SK-N-SH (cell line): ENCODE measurements at regions not wholly inside any gene's neighbourhood (a gene's known extent, or its start where the extent isn't known, plus 50 kb on each side); places are given as distances from the start of the nearest gene placed in this dataset.

Experiments
- CTCF ChIA-PET: fragments of 300-600, 350-600 bp; formaldehyde crosslinking; extraction: SDS; loops from one replicate; lab custom pipeline; 2021; lab: Yijun Ruan, JAX
- POLR2A ChIA-PET: fragments of 350-600 bp; sonication (Branson Sonifier 250); formaldehyde crosslinking; extraction: SDS; loops from one replicate; lab custom pipeline; 2020; ENCODE audit warnings: antibody characterized with exemption, inconsistent platforms; lab: Yijun Ruan, JAX
- DNase-seq: peaks from one replicate; pipeline ENCODE4 v3.0.0; 2012
- H2AFZ ChIP-seq: fragments of 200-600 bp; sonication (generic); 2 replicates; pipeline ENCODE4 v1.8.1; 2016; ENCODE audit warnings: antibody characterized with exemption, mild to moderate bottlenecking, low read depth
- H3F3A ChIP-seq: fragments of 200-600 bp; sonication (generic); replicated peaks from 2 replicates; pipeline ENCODE3; 2016; ENCODE audit warnings: antibody characterized with exemption, mild to moderate bottlenecking; ENCODE audit not compliant: insufficient read depth
- H3K27ac ChIP-seq, 2 experiments: fragments of 200-500 bp in 1 of 2; fragments of 200-600 bp in 1 of 2; sonication (Bioruptor generic) in 1 of 2; sonication (generic), shearing (Covaris generic) in 1 of 2; 2 replicates each; pipeline versions ENCODE4 v1.5.1 to v1.6.1; 2014 to 2016; ENCODE audit warnings: low read depth in 2 of 2, inconsistent platforms in 1 of 2, low read length in 1 of 2, mild to moderate bottlenecking in 1 of 2, mixed read lengths in 1 of 2
- H3K27me3 ChIP-seq: fragments of 200-600 bp; sonication (generic), shearing (Covaris generic); 2 replicates; pipeline ENCODE4 v1.6.1; 2016; ENCODE audit warnings: mixed run types; ENCODE audit not compliant: insufficient read depth
- H3K36me3 ChIP-seq, 2 experiments: fragments of 200-500 bp in 1 of 2; fragments of 200-600 bp in 1 of 2; sonication (Bioruptor generic) in 1 of 2; sonication (generic) in 1 of 2; replicated peaks in 1 of 2; 2 replicates each; pipeline versions ENCODE3 to v1.5.1; 2014 to 2016; ENCODE audit warnings: low read length in 1 of 2, mild to moderate bottlenecking in 1 of 2; ENCODE audit not compliant: insufficient read depth in 2 of 2, control insufficient read depth in 1 of 2
- H3K4me1 ChIP-seq, 2 experiments: fragments of 200-500 bp in 1 of 2; fragments of 200-600 bp in 1 of 2; sonication (Bioruptor generic) in 1 of 2; sonication (generic), shearing (Covaris generic) in 1 of 2; 2 replicates each; pipeline versions ENCODE4 v1.5.1 to v1.6.1; 2014 to 2016; ENCODE audit warnings: low read depth in 1 of 2, low read length in 1 of 2, mixed run types in 1 of 2; ENCODE audit not compliant: insufficient read depth in 2 of 2, control insufficient read depth in 1 of 2
- H3K4me2 ChIP-seq: fragments of 200-600 bp; sonication (generic), shearing (Covaris generic); 2 replicates; pipeline ENCODE4 v1.6.1; 2017; ENCODE audit warnings: mixed run types
- H3K4me3 ChIP-seq, 2 experiments: fragments of 200-500 bp in 1 of 2; fragments of 200-600 bp in 1 of 2; sonication (Bioruptor generic) in 1 of 2; sonication (generic), shearing (Covaris generic) in 1 of 2; 2 replicates each; pipeline versions ENCODE4 v1.5.1 to v1.8.1; 2014 to 2016; ENCODE audit warnings: low read depth in 2 of 2, inconsistent platforms in 1 of 2, low read length in 1 of 2, mild to moderate bottlenecking in 1 of 2, mixed read lengths in 1 of 2, moderate library complexity in 1 of 2
- H3K79me2 ChIP-seq: fragments of 200-600 bp; sonication (generic); 2 replicates; pipeline ENCODE4 v1.8.1; 2017; ENCODE audit warnings: mild to moderate bottlenecking; ENCODE audit not compliant: insufficient read depth
- H3K9ac ChIP-seq: fragments of 200-600 bp; sonication (generic); 2 replicates; pipeline ENCODE4 v1.6.1; 2017; ENCODE audit warnings: mixed run types
- H3K9me2 ChIP-seq: fragments of 200-600 bp; sonication (generic); 2 replicates; pipeline ENCODE4 v1.6.1; 2017; ENCODE audit warnings: mixed run types
- H3K9me3 ChIP-seq: fragments of 200-600 bp; sonication (generic); 2 replicates; pipeline ENCODE4 v1.6.1; 2017; ENCODE audit warnings: mixed run types, mild to moderate bottlenecking, moderate library complexity
- H4K20me1 ChIP-seq: fragments of 200-600 bp; sonication (generic); 2 replicates; pipeline ENCODE4 v1.6.1; 2017; ENCODE audit warnings: mild to moderate bottlenecking, mixed run types; ENCODE audit not compliant: insufficient read depth
- ELF1 ChIP-seq: IDR thresholded peaks from 2 replicates; pipeline ENCODE4 v1.4.0; 2012
- FOXJ3 ChIP-seq: sonication (generic); formaldehyde crosslinking; IDR thresholded peaks from 2 replicates; pipeline ENCODE4 v1.5.1; 2020; ENCODE audit warnings: mild to moderate bottlenecking, missing genetic modification reagents
- FOXM1 ChIP-seq: IDR thresholded peaks from 2 replicates; pipeline ENCODE4 v1.4.0; 2012; ENCODE audit warnings: low read depth, mild to moderate bottlenecking
- MAX ChIP-seq: IDR thresholded peaks from 2 replicates; pipeline ENCODE4 v1.4.0; 2012; ENCODE audit warnings: low read depth
- NFIC ChIP-seq: IDR thresholded peaks from 2 replicates; pipeline ENCODE4 v1.4.0; 2012; ENCODE audit warnings: borderline replicate concordance
- REST ChIP-seq: IDR thresholded peaks from 2 replicates; pipeline ENCODE4 v1.6.1; 2012; ENCODE audit warnings: mild to moderate bottlenecking, low read depth, low read length, moderate library complexity
- RFX5 ChIP-seq: IDR thresholded peaks from 2 replicates; pipeline ENCODE4 v1.6.1; 2012; ENCODE audit warnings: mild to moderate bottlenecking, improper control_type of control experiment, low read length
- RXRA ChIP-seq: IDR thresholded peaks from 2 replicates; pipeline ENCODE4 v1.4.0; 2012; ENCODE audit warnings: low read depth, mild to moderate bottlenecking, borderline replicate concordance
- TAF1 ChIP-seq: IDR thresholded peaks from 2 replicates; pipeline ENCODE4 v1.6.1; 2012; ENCODE audit warnings: low read depth, mild to moderate bottlenecking, low read length, moderate library complexity, borderline replicate concordance
- TCF12 ChIP-seq: IDR thresholded peaks from 2 replicates; pipeline ENCODE4 v1.4.0; 2012
- TEAD4 ChIP-seq: IDR thresholded peaks from 2 replicates; pipeline ENCODE4 v1.4.0; 2012; ENCODE audit warnings: mild to moderate bottlenecking, borderline replicate concordance; ENCODE audit not compliant: insufficient read depth
- ZBTB33 ChIP-seq: IDR thresholded peaks from 2 replicates; pipeline ENCODE4 v1.4.0; 2012; ENCODE audit warnings: low read depth, borderline replicate concordance
- WGBS: methylation state at CpG from one replicate; pipeline ENCODE4 v1.1.6; 2017; ENCODE audit warnings: low lambda C conversion rate; 5-methylcytosine and 5-hydroxymethylcytosine counted together
- TF ChIP-seq, protein P1 (sequence below): IDR thresholded peaks from 2 replicates; pipeline ENCODE4; 2012
- TF ChIP-seq, protein P2 (sequence below): IDR thresholded peaks from 2 replicates; pipeline ENCODE4 v1.4.0; 2012; ENCODE audit warnings: low read depth, borderline replicate concordance
- TF ChIP-seq, protein P3 (sequence below): fragments of 200-600 bp; sonication (generic); IDR thresholded peaks from 2 replicates; pipeline ENCODE4 v1.6.1; 2017; ENCODE audit warnings: antibody characterized with exemption, mild to moderate bottlenecking, moderate library complexity

GRCh38 chrX:16311671-16312070, 144.4 kb downstream of the MAGEB17 start:
- no peaks in the 10 kb centered on the region for H3K4me1 ChIP-seq
- H3F3A ChIP-seq: no peaks in the 10 kb centered on the region
- no peaks in the 10 kb centered on the region for H3K9me3 ChIP-seq
- H3K79me2 ChIP-seq: no peaks in the 10 kb centered on the region
- no peaks in the 10 kb centered on the region for H4K20me1 ChIP-seq
- H3K9me2 ChIP-seq: peaks cover 1% of the 10 kb centered on the region; the same call in 1 of the 2 replicates
- H3K36me3 ChIP-seq: no peaks in the 10 kb centered on the region
- no peak overlapping the region for H2AFZ ChIP-seq
- TF ChIP-seq FOXJ3 (CRISPR knock-in tag) (no peak), RFX5 (no peak), ZBTB33 (no peak), RXRA (no peak)
- TF ChIP-seq, protein P1, sequence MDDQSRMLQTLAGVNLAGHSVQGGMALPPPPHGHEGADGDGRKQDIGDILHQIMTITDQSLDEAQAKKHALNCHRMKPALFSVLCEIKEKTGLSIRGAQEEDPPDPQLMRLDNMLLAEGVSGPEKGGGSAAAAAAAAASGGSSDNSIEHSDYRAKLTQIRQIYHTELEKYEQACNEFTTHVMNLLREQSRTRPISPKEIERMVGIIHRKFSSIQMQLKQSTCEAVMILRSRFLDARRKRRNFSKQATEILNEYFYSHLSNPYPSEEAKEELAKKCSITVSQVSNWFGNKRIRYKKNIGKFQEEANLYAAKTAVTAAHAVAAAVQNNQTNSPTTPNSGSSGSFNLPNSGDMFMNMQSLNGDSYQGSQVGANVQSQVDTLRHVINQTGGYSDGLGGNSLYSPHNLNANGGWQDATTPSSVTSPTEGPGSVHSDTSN: no peak
- CTCF ChIA-PET: no interaction called here
- H3K4me2 ChIP-seq: no peak overlapping the region
- no peak for DNase-seq
- no peak overlapping the region for H3K4me3 ChIP-seq
- POLR2A ChIA-PET: no interaction called here
- H3K27me3 ChIP-seq: no peaks in the 10 kb centered on the region
- no peak overlapping the region for H3K27ac ChIP-seq
- WGBS: 38% methylated on average over 4 of the region's 4 CpGs
- H3K9ac ChIP-seq: no peak overlapping the region

- ChIA-PET CTCF (no interaction called here), POLR2A (no interaction called here)
- WGBS: 56% methylated on average over 13 of the region's 13 CpGs
- Histone ChIP-seq H3K79me2 (no peaks in the 10 kb centered on the region), H3K27ac (no peak overlapping the region), H3K9me2 (no peaks in the 10 kb centered on the region), H3F3A (no peaks in the 10 kb centered on the region), H3K36me3 (no peaks in the 10 kb centered on the region), H3K27me3 (no peaks in the 10 kb centered on the region), H3K4me2 (no peak overlapping the region), H2AFZ (no peak overlapping the region), H3K4me1 (no peaks in the 10 kb centered on the region), H3K4me3 (no peak overlapping the region), H4K20me1 (no peaks in the 10 kb centered on the region), H3K9ac (no peak overlapping the region), H3K9me3 (no peaks in the 10 kb centered on the region)
- no peak for DNase-seq
- TF ChIP-seq TAF1 (no peak), NFIC (no peak), RFX5 (no peak), TCF12 (no peak), MAX (no peak), REST (no peak), TEAD4 (no peak), FOXM1 (no peak), ELF1 (no peak), FOXJ3 (CRISPR knock-in tag) (no peak)
- TF ChIP-seq, protein P2, sequence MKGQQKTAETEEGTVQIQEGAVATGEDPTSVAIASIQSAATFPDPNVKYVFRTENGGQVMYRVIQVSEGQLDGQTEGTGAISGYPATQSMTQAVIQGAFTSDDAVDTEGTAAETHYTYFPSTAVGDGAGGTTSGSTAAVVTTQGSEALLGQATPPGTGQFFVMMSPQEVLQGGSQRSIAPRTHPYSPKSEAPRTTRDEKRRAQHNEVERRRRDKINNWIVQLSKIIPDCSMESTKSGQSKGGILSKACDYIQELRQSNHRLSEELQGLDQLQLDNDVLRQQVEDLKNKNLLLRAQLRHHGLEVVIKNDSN: no peak
- TF ChIP-seq, protein P3, sequence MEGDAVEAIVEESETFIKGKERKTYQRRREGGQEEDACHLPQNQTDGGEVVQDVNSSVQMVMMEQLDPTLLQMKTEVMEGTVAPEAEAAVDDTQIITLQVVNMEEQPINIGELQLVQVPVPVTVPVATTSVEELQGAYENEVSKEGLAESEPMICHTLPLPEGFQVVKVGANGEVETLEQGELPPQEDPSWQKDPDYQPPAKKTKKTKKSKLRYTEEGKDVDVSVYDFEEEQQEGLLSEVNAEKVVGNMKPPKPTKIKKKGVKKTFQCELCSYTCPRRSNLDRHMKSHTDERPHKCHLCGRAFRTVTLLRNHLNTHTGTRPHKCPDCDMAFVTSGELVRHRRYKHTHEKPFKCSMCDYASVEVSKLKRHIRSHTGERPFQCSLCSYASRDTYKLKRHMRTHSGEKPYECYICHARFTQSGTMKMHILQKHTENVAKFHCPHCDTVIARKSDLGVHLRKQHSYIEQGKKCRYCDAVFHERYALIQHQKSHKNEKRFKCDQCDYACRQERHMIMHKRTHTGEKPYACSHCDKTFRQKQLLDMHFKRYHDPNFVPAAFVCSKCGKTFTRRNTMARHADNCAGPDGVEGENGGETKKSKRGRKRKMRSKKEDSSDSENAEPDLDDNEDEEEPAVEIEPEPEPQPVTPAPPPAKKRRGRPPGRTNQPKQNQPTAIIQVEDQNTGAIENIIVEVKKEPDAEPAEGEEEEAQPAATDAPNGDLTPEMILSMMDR: no peak
- TF ChIP-seq, protein P1: no peak
Observed at GRCh38 chrX:16312761-16313623, 145.7 kb downstream of the MAGEB17 start.
